Panc1 (cell line): ENCODE measurements at regions not wholly inside any gene's neighbourhood (a gene's known extent, or its start where the extent isn't known, plus 50 kb on each side); places are given as distances from the start of the nearest gene placed in this dataset.

Experiments used
- ATAC-seq: fragments of 200-7000 bp; cut with Tn5 transposase; 2 replicates; pipeline ENCODE4 v1.9.1; 2020; ENCODE audit warnings: mild to moderate bottlenecking, moderate library complexity
- BruUV-seq: library from RNA; stranded (reverse); fragments of 400-500 nt; replicated peaks from 2 replicates; lab custom pipeline; 2021; lab: Mats Ljungman, UMichigan
- CTCF ChIA-PET: fragments of 300-600 bp; sonication (Branson Sonifier 250); formaldehyde crosslinking; loops from one replicate; lab custom pipeline; 2022; ENCODE audit warnings: antibody characterized with exemption; lab: Charles Lee
- POLR2A ChIA-PET: fragments of 300-600 bp; sonication (Branson Sonifier 250); formaldehyde crosslinking; loops from one replicate; lab custom pipeline; 2022; ENCODE audit warnings: antibody characterized with exemption; lab: Charles Lee
- DNase-seq: peaks from one replicate; pipeline ENCODE4 v3.0.0-alpha.2; 2010; ENCODE audit warnings: low read depth, low spot score
- H3K27ac ChIP-seq: 2 replicates; pipeline ENCODE4 v1.5.1; 2011; ENCODE audit warnings: mild to moderate bottlenecking, low read length, inconsistent platforms
- H3K27me3 ChIP-seq: fragments of 200-500 bp; sonication (Bioruptor generic); 2 replicates; pipeline ENCODE4 v1.6.0; 2014; ENCODE audit warnings: low read length, inconsistent platforms; ENCODE audit not compliant: control insufficient read depth, insufficient read depth
- H3K36me3 ChIP-seq: fragments of 200-500 bp; sonication (Bioruptor generic); 2 replicates; pipeline ENCODE4 v1.5.1; 2014; ENCODE audit warnings: inconsistent platforms, mild to moderate bottlenecking, low read length, moderate library complexity; ENCODE audit not compliant: control insufficient read depth, insufficient read depth
- H3K4me1 ChIP-seq: 2 replicates; pipeline ENCODE4 v1.5.1; 2011; ENCODE audit warnings: inconsistent platforms, mild to moderate bottlenecking, low read length, moderate library complexity; ENCODE audit not compliant: control insufficient read depth, insufficient read depth
- H3K4me3 ChIP-seq, 2 experiments: 2 replicates each; pipeline ENCODE4 v1.5.1; 2011 to 2012; ENCODE audit warnings: low read depth in 2 of 2, low read length in 2 of 2, mild to moderate bottlenecking in 2 of 2, inconsistent platforms in 1 of 2, moderate library complexity in 1 of 2
- H3K9me3 ChIP-seq: fragments of 200-500 bp; sonication (Bioruptor generic); 2 replicates; pipeline ENCODE4 v1.5.1; 2014; ENCODE audit warnings: low read depth, mild to moderate bottlenecking, inconsistent platforms, low read length, moderate library complexity; ENCODE audit not compliant: control insufficient read depth, insufficient read depth
- CTCF ChIP-seq: fragments of 450-650 bp; IDR thresholded peaks from 2 replicates; pipeline ENCODE4 v1.5.1; 2017; ENCODE audit warnings: mild to moderate bottlenecking
- POLR2AphosphoS5 ChIP-seq: IDR thresholded peaks from 2 replicates; pipeline ENCODE4 v1.6.1; 2012; ENCODE audit warnings: mild to moderate bottlenecking, low read depth, low read length, moderate library complexity
- REST ChIP-seq, 2 experiments: IDR thresholded peaks; 2 replicates each; pipeline ENCODE4 v1.6.1; 2011 to 2012; ENCODE audit warnings: low read depth in 2 of 2, control low read depth in 1 of 2, low read length in 1 of 2, mild to moderate bottlenecking in 1 of 2, moderate library complexity in 1 of 2; ENCODE audit not compliant: insufficient read depth in 1 of 2
- SIN3A ChIP-seq: IDR thresholded peaks from 2 replicates; pipeline ENCODE4 v1.6.1; 2012; ENCODE audit warnings: low read depth, mild to moderate bottlenecking, low read length, moderate library complexity, borderline replicate concordance; ENCODE audit not compliant: insufficient read depth
- TCF7L2 ChIP-seq: IDR thresholded peaks from 2 replicates; pipeline ENCODE4 v1.6.1; 2011; ENCODE audit warnings: mild to moderate bottlenecking, low read depth, low read length, inconsistent platforms
- in situ Hi-C: cut with HindIII; loops from 2 replicates; pipeline ENCODE4 v1.10.0; 2016; ENCODE audit warnings: low sequenced_read_pairs, low pct_unique_long_range_greater_than_20kb
- intact Hi-C: fragments of 100-400 bp; cut with micrococcal nuclease; formaldehyde crosslinking; loops from one replicate; pipeline ENCODE4 v1.10.0; 2022; ENCODE audit not compliant: unreplicated experiment

- CTCF ChIA-PET, result no interaction called here
- intact Hi-C loops, result no loop called here
These were observed 188.9 kb upstream of the MALRD1 start for GRCh38 chr10:18859659-18860058.

GRCh38 chr10:18860186-18860585, 188.4 kb upstream of the MALRD1 start:
- no TSS peak for BruUV-seq
- intact Hi-C loops (no loop called here), in situ Hi-C loops (no loop called here)
- no peak for DNase-seq
- CTCF ChIA-PET, result no interaction called here
- ATAC-seq, result no peak
- no peaks in the 10 kb centered on the region for H3K27me3 ChIP-seq
- H3K4me3 ChIP-seq, result no peak overlapping the region
- no peaks in the 10 kb centered on the region for H3K4me1 ChIP-seq
- H3K36me3 ChIP-seq, result no peaks in the 10 kb centered on the region; the same call in 1 of the 2 replicates
- TF ChIP-seq SIN3A, result no peak
- H3K9me3 ChIP-seq, result no peaks in the 10 kb centered on the region; the same call in 1 of the 2 replicates
- H3K27ac ChIP-seq, result no peak overlapping the region
- POLR2A ChIA-PET, result no interaction called here

More at GRCh38 chr10:18859659-18860058, 188.9 kb upstream of the MALRD1 start:
- Histone ChIP-seq H3K36me3 (no peaks in the 10 kb centered on the region; the same call in 1 of the 2 replicates), H3K9me3 (no peaks in the 10 kb centered on the region), H3K4me3 (no peak overlapping the region), H3K27ac (no peak overlapping the region), H3K27me3 (no peaks in the 10 kb centered on the region), H3K4me1 (no peaks in the 10 kb centered on the region)
- in situ Hi-C loops, result no loop called here
- DNase-seq (no peak), ATAC-seq (no peak)
- TF ChIP-seq POLR2AphosphoS5 (no peak), REST (IDR thresholded peaks at IDR 0.05; ENCODE audit: insufficient read depth in 1 of 2, low read depth in 2 of 2, low read length in 1 of 2) (no peak), CTCF (no peak), SIN3A (no peak), TCF7L2 (no peak)
- BruUV-seq, result no TSS peak
- POLR2A ChIA-PET, result no interaction called here

- POLR2A ChIA-PET, result no interaction called here
- no peaks in the 10 kb centered on the region for H3K36me3 ChIP-seq
- DNase-seq, result no peak
- no peaks in the 10 kb centered on the region for H3K27me3 ChIP-seq
- no peak for TF ChIP-seq CTCF
- TF ChIP-seq POLR2AphosphoS5, result no peak
- no peak for TF ChIP-seq REST (IDR thresholded peaks at IDR 0.05; ENCODE audit: insufficient read depth in 1 of 2, low read depth in 2 of 2, low read length in 1 of 2)
- no peak for TF ChIP-seq SIN3A
- TF ChIP-seq TCF7L2, result no peak
- H3K27ac ChIP-seq, result no peak overlapping the region
- BruUV-seq, result no TSS peak
- no peaks in the 10 kb centered on the region for H3K4me1 ChIP-seq
- intact Hi-C loops (no loop called here), in situ Hi-C loops (no loop called here)
- CTCF ChIA-PET, result no interaction called here
- ATAC-seq, result no peak
- no peaks in the 10 kb centered on the region; the same call in 1 of the 2 replicates for H3K9me3 ChIP-seq
- no peak overlapping the region for H3K4me3 ChIP-seq
These were observed 187.9 kb upstream of the MALRD1 start for GRCh38 chr10:18860631-18861240.
